COLO668 (cell line): ENCODE measurements at regions not wholly inside any gene's neighbourhood (a gene's known extent, or its start where the extent isn't known, plus 50 kb on each side); places are given as distances from the start of the nearest gene placed in this dataset.

Experiments
- DNase-seq: peaks from one replicate; lab custom pipeline; 2025; ENCODE audit not compliant: unreplicated experiment; lab: John Stamatoyannopoulos, UW

DNA sequence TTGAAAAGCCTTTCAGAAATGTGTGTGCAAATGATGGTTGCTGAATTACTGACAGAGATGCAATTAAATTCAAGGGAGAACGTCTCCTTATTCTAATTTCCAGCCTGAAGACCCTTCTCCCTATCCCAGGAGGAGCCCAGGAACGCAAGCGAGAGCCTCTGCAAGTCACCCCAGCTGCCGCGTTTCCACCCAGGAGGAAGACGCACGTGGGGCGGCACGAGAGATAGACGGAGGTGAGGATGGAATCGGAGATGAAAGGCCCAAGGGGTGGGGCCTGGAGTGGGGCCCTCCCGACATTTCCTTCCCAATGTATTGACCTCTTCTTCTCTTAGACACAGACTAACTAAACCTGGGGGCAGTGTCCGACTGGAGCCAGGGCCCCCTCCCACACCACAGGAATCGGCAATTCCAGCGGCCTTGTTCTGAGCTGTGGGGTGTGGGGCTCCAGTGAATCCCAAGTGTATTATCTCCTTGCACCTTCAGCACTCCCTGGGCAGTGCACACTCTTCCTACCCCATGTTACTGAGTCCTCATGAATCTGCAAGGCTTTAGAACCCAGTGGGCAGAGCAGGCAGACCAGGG, 322.5 kb downstream of the AJAP1 start:
- no peak for DNase-seq

DNA sequence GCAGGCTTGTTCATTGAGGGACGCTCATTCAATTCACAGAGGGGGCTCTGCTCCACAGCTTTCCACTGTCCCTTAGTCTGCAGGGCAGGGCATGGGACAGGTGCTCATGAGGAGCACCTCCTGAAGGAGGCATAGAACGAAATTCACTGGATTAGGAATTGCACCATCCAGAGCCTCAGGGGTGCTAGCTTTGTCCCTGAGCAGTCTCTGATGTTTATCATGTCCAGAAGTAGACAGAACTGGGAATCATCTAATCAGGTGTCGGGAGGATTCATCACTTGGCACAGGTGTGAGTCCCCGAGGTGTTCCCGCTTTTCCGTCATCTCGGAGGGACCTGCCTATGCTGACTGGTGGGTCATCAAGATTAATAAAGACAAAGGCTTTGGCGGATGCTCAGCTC, 321.4 kb downstream of the AJAP1 start:
- DNase-seq: no peak

DNA sequence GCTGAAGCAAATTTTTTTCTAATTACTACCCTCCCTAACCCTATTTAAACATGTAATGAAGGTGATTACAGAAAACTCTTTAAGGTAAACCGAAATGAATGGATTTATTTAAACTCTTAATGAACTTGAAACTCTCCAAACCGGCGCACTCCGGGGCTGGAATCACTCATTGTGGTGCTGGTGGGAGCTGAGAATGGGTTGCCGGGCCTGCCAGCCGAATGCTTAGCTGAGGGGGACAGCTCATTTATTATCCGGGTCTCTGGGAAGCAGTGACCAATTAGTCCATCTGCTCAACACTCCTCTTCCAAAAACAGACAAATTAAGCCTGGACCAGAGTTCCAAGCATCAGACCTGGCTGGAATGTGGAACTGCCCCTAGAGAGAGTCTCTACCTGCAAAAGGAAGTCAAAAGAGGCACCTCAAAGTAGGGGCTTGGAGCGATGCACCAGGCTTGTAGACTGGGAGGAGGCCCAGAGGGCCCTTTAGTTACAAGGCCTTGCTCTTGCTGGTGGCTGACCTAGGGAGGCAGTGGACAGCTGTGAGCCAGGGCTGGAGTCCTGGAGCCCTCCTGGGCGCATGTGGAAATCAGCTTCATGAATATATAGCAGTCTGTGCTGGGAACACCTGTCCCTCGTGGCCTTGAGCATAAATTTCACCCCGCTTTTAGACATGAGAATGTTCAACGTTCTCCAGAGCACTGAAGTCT, 320.7 kb downstream of the AJAP1 start:
- no peak for DNase-seq

DNA sequence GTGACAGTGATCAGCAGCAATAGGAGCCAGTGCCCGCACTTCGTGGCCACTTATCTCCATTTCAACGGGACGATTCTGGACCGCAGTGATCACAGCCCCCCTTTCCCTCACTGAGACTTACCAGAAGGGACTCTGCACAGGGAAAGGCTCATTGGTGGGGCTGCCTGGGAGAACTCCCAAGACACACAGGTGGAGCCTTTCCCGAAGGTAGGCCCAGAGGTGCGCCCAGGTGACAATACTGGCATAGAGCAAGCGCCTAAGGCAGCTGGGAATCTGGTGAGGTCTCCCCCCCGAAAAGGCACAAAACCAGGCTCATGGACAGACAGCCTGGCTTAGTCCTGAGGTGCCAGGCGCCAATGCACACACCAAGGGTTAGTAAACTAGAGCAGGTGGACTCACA, 318.9 kb downstream of the AJAP1 start:
- DNase-seq: no peak

- DNase-seq: no peak
Observed at GRCh38 chr1:4972761-4973320, 318.4 kb downstream of the AJAP1 start.

- no peak for DNase-seq
Observed at GRCh38 chr1:4971666-4972065, 317.3 kb downstream of the AJAP1 start.

DNA sequence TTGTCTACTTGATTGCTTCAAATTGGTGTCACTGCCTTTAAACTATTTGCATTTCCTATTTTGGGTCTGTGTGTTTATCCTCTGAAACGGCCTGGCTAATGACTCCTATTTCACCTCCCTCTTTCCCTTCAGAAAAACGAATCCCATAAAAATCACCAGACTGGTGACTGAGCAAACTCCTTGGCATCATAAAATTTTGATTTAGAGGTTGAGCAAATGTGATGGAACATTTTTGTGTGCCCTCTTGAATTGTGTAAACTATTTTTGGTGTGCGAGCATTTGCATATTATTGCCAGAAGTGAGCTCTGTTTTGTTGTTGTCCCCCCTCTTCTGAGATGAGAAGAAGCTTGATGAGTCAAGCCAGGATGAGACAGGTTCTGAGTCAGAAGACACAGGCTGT, 316.1 kb downstream of the AJAP1 start:
- DNase-seq: no peak

DNA sequence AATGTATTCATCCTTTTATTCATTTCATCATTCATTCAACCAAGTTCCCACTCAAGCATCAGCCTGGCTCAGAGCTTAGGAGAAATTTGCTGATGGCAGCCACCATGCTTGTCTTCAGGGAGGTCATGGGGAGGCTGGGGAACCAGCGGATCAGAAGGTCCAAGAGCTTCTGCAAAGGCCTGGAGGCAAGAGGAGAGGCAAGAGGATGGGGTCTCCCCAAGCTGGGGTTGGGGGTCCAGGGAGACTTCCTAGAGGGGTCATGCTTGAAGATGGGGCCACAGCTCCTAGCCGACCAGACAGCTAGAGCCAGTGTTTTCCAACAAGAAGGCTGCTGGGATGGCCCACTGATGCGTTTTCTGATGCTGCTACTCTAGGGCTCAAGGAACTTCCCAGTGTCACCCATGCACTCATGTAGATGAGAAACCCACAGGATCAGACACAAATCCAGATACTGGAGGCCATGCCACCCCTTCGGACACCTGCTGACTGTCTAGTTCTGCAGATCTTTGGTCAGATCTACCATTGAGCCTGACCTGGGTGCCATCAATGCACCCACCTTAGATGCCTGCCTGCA, 315.2 kb downstream of the AJAP1 start:
- no peak for DNase-seq

DNA sequence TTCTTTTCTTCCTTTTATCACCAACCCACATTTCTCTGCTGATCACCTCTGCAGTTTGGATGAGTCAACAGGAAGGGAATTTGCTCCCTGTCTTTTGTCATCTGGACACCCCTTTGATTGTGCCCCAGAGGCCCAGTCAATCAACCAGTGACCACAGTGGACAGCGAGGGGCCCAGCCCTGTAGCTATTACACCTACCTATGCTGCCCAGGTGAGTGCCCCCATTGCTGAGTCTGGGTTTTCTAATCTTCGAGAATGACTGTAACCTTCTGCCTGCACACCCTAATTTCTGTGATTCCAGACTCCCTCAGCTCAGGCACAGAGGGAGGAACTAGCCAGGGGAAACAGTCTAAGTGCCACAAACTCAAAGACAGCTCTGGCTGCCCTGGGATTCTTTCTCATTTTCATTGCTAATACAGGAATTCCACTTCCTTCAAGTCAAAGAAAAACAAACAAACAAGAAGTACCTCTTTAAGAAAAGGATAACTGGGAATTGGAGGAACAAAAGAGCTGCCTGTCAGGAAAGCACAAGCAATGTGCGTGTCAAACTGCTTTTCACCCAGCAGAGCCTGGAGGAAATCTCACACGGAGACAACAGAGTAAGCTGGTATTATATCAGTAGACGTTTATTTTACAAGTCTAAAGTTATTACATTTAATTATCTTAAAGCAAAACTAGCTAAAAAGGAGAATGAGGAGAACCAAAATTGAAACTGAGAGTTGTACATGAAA, 311.1 kb downstream of the AJAP1 start:
- DNase-seq: no peak

DNA sequence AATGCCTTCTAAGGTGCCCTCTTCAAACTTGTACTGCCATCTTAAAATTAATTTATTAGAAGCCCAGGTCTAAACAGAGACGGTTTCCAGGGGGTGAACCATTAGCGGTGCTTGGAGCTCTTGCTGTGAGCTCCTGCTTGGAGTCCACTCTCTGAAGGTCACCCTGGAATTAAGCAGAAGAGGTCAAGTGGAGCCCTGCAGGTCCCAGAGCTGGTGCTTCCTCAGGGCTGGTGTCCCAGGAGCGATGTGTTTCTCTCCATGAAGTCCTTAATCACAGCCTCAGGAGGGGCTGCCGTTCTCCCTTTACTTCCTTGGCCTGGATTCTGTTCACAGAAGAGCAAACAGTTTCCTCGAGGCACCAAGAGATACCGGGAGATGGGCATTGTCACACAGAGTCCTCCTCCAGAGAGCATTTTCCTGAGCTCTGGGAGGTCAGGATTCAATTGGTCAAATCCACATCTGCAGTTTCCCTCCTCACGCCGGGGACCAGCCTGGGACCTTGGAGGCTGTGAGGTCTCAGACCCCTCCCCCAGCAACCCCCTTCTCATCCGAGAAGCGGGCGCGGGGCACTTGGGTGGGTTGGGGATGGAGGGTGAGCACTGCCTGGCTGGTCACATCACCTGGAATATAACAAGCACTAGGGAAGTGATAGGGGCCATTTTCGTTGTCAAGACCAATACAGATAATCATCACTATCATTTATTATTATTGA, 310.4 kb downstream of the AJAP1 start:
- DNase-seq: no peak

GRCh38 chr1:4963251-4963650, 308.8 kb downstream of the AJAP1 start:
- DNase-seq: no peak

- no peak for DNase-seq
Observed at GRCh38 chr1:4962836-4963235, 308.4 kb downstream of the AJAP1 start.

- DNase-seq: no peak
Observed at GRCh38 chr1:4961935-4962645, 307.7 kb downstream of the AJAP1 start.

- no peak for DNase-seq
Observed at GRCh38 chr1:4960782-4961475, 306.5 kb downstream of the AJAP1 start.

DNA sequence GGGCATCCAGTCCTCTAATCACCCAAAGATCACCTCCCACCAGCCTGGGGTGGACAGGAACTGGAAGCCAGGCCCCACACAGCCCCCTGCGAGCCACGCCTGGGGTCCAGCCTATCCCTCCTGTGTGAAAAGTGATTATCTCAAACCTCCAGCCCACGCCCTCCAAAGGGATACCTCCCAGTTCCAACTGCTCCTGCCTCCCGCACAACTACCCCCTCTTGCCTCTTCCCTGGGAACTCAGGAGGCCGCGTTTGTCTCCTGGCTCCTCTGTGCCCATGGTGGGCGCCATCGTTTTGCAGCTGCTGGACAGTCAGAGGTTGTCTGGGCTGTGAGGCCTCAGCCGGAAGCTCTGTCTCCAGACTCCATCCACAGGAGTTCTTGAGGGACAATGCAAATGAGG, 305.9 kb downstream of the AJAP1 start:
- DNase-seq: no peak

DNA sequence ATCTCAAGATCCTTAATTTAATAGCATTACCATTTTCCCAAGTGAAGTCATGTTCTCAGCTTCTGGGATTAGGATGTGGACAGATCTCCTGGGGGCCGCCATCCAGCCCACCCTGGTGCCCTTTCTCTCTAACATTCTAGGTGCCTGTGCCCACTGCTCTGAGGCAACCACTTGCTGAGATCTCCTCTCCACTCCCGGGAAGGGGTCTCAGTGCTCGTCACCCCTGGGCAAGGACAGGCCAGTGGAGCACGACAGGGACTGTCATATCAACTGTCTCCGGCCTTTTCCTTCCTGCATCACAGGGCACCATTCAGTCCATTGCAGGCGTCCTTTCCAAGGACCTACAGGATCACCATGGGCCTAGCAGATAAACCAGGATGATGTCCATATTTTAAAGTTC, 304.8 kb downstream of the AJAP1 start:
- no peak for DNase-seq

DNA sequence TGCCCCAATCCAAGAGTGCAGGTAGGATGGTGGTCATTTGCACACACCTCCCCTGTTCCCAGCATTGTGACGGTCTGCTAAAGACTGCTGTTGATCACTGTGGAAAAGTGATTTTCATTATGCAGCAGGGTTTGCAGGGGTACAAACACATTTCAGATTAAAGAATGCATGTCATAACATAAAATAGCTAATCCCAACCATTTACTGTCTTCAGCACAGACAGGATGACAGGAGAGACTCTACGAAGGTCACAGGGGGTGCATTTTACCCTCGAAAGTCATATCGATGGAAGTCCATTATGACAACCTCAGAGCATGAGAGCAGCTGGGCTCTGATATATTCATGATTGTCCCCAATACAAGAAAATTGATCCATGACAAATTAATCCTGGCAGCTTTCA, 302.6 kb downstream of the AJAP1 start:
- no peak for DNase-seq

DNA sequence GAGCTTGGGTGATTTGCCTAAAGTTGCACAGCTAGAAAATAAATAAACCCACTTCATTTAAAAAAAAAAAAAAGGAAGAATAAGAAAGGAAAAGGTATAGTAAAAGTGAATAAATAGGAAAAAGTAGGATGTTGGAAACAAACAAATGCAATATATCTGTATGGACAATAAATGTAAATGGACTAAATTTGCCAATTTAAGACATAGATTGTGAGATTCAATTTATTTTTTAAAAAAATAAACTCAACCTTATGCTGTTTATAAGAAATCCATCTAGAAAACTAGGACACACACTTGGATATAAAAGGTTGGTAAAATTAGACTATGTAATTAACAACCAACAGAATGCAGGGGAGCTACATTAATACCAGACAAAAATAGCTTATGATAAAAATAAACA, 300.0 kb downstream of the AJAP1 start:
- no peak for DNase-seq

GRCh38 chr1:4951601-4952000, 297.2 kb downstream of the AJAP1 start:
- no peak for DNase-seq

GRCh38 chr1:4946343-4946742, 291.9 kb downstream of the AJAP1 start:
- no peak for DNase-seq
